ENCODE measurements at regions not wholly inside any gene's neighbourhood (a gene's known extent, or its start where the extent isn't known, plus 50 kb on each side); places are given as distances from the start of the nearest gene placed in this dataset.

DNA sequence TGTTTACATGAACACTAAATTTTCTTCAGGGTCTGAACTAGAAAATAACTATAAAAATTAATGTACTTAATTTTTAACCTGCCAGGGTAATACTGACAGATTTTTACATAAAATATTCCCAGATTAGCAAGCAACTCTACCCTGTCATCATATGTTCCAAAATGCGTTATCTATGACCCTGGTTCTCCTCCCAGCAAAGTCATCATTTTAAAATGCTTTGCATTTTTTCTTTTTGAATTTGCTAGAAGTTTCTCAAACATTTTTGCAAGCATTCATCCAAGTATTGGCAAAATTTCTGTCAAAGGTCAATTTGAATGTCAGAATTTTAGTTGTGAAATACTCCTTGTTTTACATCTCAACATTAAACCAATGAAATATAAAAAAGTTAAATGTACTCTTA is 144.5 kb upstream of the FTMT start:
- TF ChIP-seq GATA2 (IDR thresholded peaks at IDR 0.05; ENCODE audit: low read depth, low read length): no peak
- no peak for TF ChIP-seq GATA3 (IDR thresholded peaks at IDR 0.05; ENCODE audit: low read depth, low read length)

Measured in SH-SY5Y (cell line).